Right lobe of liver (tissue), 4 donors: ENCODE measurements at regions not wholly inside any gene's neighbourhood (a gene's known extent, or its start where the extent isn't known, plus 50 kb on each side); places are given as distances from the start of the nearest gene placed in this dataset.

Source experiments
- CTCF ChIP-seq, 4 donors: fragments of 200-600 bp in 3 of 4; fragments of 450-650 bp in 1 of 4; IDR thresholded peaks; one replicate each; pipeline versions ENCODE4 v1.5.1 to v1.8.0; 2016 to 2022; ENCODE audit warnings: antibody characterized with exemption in 4 of 4, mild to moderate bottlenecking in 2 of 4
- POLR2A ChIP-seq: fragments of 450-650 bp; IDR thresholded peaks from one replicate; pipeline ENCODE4 v1.6.1; 2017; ENCODE audit warnings: antibody characterized with exemption, mild to moderate bottlenecking
- donor health status: DM: no; HTN: no; CAD: no.
- donor health status: DM: no; HTN: no; CAD: no.
- donor health status: DM: no; HTN: yes; CAD: no.

- TF ChIP-seq CTCF (IDR thresholded peaks at IDR 0.05) (no peak), POLR2A (no peak)
Observed at GRCh38 chr15:69753867-69754266, 301.2 kb downstream of the RPLP1 start.
